H9 (cell line): ENCODE measurements at regions not wholly inside any gene's neighbourhood (a gene's known extent, or its start where the extent isn't known, plus 50 kb on each side); places are given as distances from the start of the nearest gene placed in this dataset.

ENCODE experiments used
- DNase-seq: peaks from one replicate; pipeline ENCODE4 v3.0.0-alpha.2; 2017
- H2AFZ ChIP-seq: one replicate; pipeline ENCODE4 v1.6.1; 2013; ENCODE audit warnings: mild to moderate bottlenecking, low read length, control low read depth, moderate library complexity
- H2AK5ac ChIP-seq: 2 replicates; pipeline ENCODE4 v1.6.1; 2013; ENCODE audit warnings: low read length, control low read depth, mixed read lengths; ENCODE audit not compliant: insufficient read length
- H2BK120ac ChIP-seq: one replicate; pipeline ENCODE4 v1.6.1; 2013; ENCODE audit warnings: low read depth, mild to moderate bottlenecking, low read length, control low read depth, inconsistent platforms; ENCODE audit not compliant: poor library complexity, severe bottlenecking
- H2BK12ac ChIP-seq: 2 replicates; pipeline ENCODE4 v1.6.1; 2013; ENCODE audit warnings: low read length, control low read depth, mixed read lengths, low read depth; ENCODE audit not compliant: insufficient read length
- H2BK15ac ChIP-seq: 2 replicates; pipeline ENCODE4 v1.6.1; 2013; ENCODE audit warnings: low read depth, low read length, control low read depth
- H2BK20ac ChIP-seq: one replicate; pipeline ENCODE4 v1.6.1; 2013; ENCODE audit warnings: low read depth, mild to moderate bottlenecking, low read length, control low read depth, inconsistent platforms; ENCODE audit not compliant: poor library complexity, severe bottlenecking
- H2BK5ac ChIP-seq: 2 replicates; pipeline ENCODE4 v1.6.1; 2013; ENCODE audit warnings: low read length, control low read depth, mixed read lengths; ENCODE audit not compliant: insufficient read length
- H3K14ac ChIP-seq: 2 replicates; pipeline ENCODE4 v1.6.1; 2013; ENCODE audit warnings: low read length, control low read depth; ENCODE audit not compliant: insufficient read depth
- H3K18ac ChIP-seq: 2 replicates; pipeline ENCODE4 v1.6.1; 2013; ENCODE audit warnings: low read depth, mild to moderate bottlenecking, mixed read lengths, low read length, control low read depth; ENCODE audit not compliant: insufficient read length
- H3K23ac ChIP-seq: 2 replicates; pipeline ENCODE4 v1.6.1; 2013; ENCODE audit warnings: low read length, control low read depth, mixed read lengths, low read depth; ENCODE audit not compliant: insufficient read length
- H3K23me2 ChIP-seq: 2 replicates; pipeline ENCODE4 v1.6.1; 2013; ENCODE audit warnings: low read depth, mild to moderate bottlenecking, mixed read lengths, low read length, control low read depth; ENCODE audit not compliant: insufficient read length, poor library complexity, severe bottlenecking
- H3K27ac ChIP-seq: 2 replicates; pipeline ENCODE4 v1.5.1; 2013; ENCODE audit warnings: low read length, control low read depth, mixed read lengths, low read depth; ENCODE audit not compliant: insufficient read length
- H3K27me3 ChIP-seq: 2 replicates; pipeline ENCODE4 v1.6.1; 2013; ENCODE audit warnings: low read length, control low read depth, inconsistent platforms; ENCODE audit not compliant: insufficient read depth
- H3K4ac ChIP-seq: 2 replicates; pipeline ENCODE4 v1.6.1; 2013; ENCODE audit warnings: low read depth, mild to moderate bottlenecking, control low read depth, inconsistent platforms, low read length, moderate library complexity
- H3K4me1 ChIP-seq: 2 replicates; pipeline ENCODE4 v1.6.1; 2013; ENCODE audit warnings: low read length, control low read depth, inconsistent platforms; ENCODE audit not compliant: insufficient read depth
- H3K4me2 ChIP-seq: 2 replicates; pipeline ENCODE4 v1.6.1; 2013; ENCODE audit warnings: low read length, control low read depth, mixed read lengths; ENCODE audit not compliant: insufficient read length, insufficient read depth
- H3K56ac ChIP-seq: 2 replicates; pipeline ENCODE4 v1.6.1; 2013; ENCODE audit warnings: low read depth, mild to moderate bottlenecking, mixed read lengths, low read length, control low read depth; ENCODE audit not compliant: insufficient read length
- H3K79me1 ChIP-seq: 2 replicates; pipeline ENCODE4 v1.6.1; 2013; ENCODE audit warnings: low read depth, mild to moderate bottlenecking, moderate library complexity, low read length, control low read depth, inconsistent platforms; ENCODE audit not compliant: insufficient read depth, poor library complexity, severe bottlenecking
- H3K79me2 ChIP-seq: 2 replicates; pipeline ENCODE4 v1.6.1; 2013; ENCODE audit warnings: low read length, control low read depth, inconsistent platforms; ENCODE audit not compliant: insufficient read depth
- H3K9ac ChIP-seq: 2 replicates; pipeline ENCODE4 v1.6.1; 2013; ENCODE audit warnings: low read length, control low read depth, mixed read lengths; ENCODE audit not compliant: insufficient read length; ENCODE audit errors: extremely low read depth
- H3K9me3 ChIP-seq: one replicate; pipeline ENCODE4 v1.6.1; 2013; ENCODE audit warnings: low read depth, low read length, inconsistent platforms; ENCODE audit not compliant: control insufficient read depth
- H3T11ph ChIP-seq: one replicate; pipeline ENCODE4 v1.6.1; 2013; ENCODE audit warnings: mild to moderate bottlenecking, low read length, control low read depth, inconsistent platforms
- H4K20me1 ChIP-seq: one replicate; pipeline ENCODE4 v1.6.1; 2013; ENCODE audit not compliant: control insufficient read depth, insufficient read length, insufficient read depth
- H4K5ac ChIP-seq: 2 replicates; pipeline ENCODE4 v1.6.1; 2013; ENCODE audit warnings: low read depth, mild to moderate bottlenecking, mixed read lengths, low read length, control low read depth; ENCODE audit not compliant: insufficient read length
- H4K8ac ChIP-seq: replicated peaks from 2 replicates; pipeline ENCODE4 v1.6.1; 2013; ENCODE audit warnings: low read length, control low read depth, mixed read lengths, low read depth; ENCODE audit not compliant: insufficient read length
- H4K91ac ChIP-seq: 2 replicates; pipeline ENCODE4 v1.6.1; 2013; ENCODE audit warnings: low read depth, mild to moderate bottlenecking, moderate library complexity, mixed read lengths, low read length, control low read depth; ENCODE audit not compliant: insufficient read length
- H3K27ac Mint-ChIP-seq, 3 experiments: 2 replicates in 2 of 3; 3 replicates in 1 of 3; pipeline ENCODE4 v1.8.0; 2020 to 2021; ENCODE audit warnings: mixed read lengths in 3 of 3, mild to moderate bottlenecking in 1 of 3, moderate library complexity in 1 of 3
- H3K27me3 Mint-ChIP-seq: 2 replicates; pipeline ENCODE4 v1.8.0; 2021; ENCODE audit warnings: low read depth, mild to moderate bottlenecking, moderate library complexity, mixed read lengths
- H3K36me3 Mint-ChIP-seq, 3 experiments: 2 replicates in 2 of 3; 3 replicates in 1 of 3; pipeline ENCODE4 v1.8.0; 2020 to 2021; ENCODE audit warnings: low read depth in 3 of 3, mixed read lengths in 3 of 3; ENCODE audit not compliant: insufficient read depth in 1 of 3
- H3K4me1 Mint-ChIP-seq, 2 experiments: 2 replicates each; pipeline ENCODE4 v1.8.0; 2020; ENCODE audit warnings: mixed read lengths in 2 of 2
- H3K4me3 Mint-ChIP-seq, 2 experiments: 2 replicates in 1 of 2; 3 replicates in 1 of 2; pipeline ENCODE4 v1.8.0; 2020 to 2021; ENCODE audit warnings: mild to moderate bottlenecking in 2 of 2, mixed read lengths in 2 of 2, moderate library complexity in 1 of 2
- H3K9me3 Mint-ChIP-seq, 2 experiments: 2 replicates in 1 of 2; 3 replicates in 1 of 2; pipeline ENCODE4 v1.8.0; 2020; ENCODE audit warnings: mild to moderate bottlenecking in 2 of 2, mixed read lengths in 2 of 2, moderate library complexity in 1 of 2
- CTCF ChIP-seq: fragments of 200-600 bp; sonication (generic); conservative IDR thresholded peaks from 3 replicates; pipeline ENCODE4 v1.8.0; 2021; ENCODE audit warnings: antibody characterized with exemption, mild to moderate bottlenecking
- WGBS: extraction: QIAGEN DNeasy Blood & Tissue Kit; methylation state at CpG from one replicate; pipeline ENCODE4 v1.1.7; 2013; ENCODE audit warnings: missing lambda C conversion rate, low lambda C conversion rate, mixed read lengths; ENCODE audit not compliant: insufficient read length; ENCODE audit errors: extremely low coverage; 5-methylcytosine and 5-hydroxymethylcytosine counted together

DNA sequence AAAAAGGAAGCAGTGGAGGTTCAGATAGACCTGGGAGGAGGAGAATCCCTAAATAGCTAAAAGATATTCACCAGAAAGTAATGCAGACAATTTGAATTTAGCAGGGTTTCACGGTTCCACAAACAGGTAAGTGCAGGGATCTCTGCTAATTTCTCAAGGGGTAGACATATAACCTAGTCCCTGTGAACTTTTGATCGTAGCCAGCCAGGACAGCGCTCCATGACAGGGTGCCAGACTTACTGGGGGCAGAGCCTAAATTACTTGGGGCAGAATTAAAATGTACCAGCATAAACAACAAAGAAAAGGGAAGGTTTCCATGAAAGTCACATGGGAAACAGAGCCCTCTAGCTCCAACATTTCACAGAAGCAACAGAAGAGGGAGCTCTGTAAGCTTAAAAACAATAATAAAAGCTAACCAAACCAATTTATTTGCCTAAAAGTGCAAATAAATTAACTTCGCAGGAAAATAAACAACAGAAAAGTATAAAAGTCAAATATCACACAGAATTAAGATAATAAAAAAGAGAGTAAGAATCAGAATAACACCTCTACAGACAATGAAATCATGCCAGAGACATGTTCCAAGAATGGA, 198.3 kb downstream of the DUSP10 start:
- Histone ChIP-seq H3K14ac (no peak overlapping the region), H3K27ac (no peak overlapping the region), H4K5ac (no peak overlapping the region), H2BK12ac (no peak overlapping the region), H3T11ph (no peak overlapping the region), H3K79me2 (no peaks in the 10 kb centered on the region), H4K20me1 (no peaks in the 10 kb centered on the region), H2BK5ac (no peak overlapping the region), H3K4me2 (no peak overlapping the region), H3K9me3 (no peaks in the 10 kb centered on the region), H2AK5ac (no peak overlapping the region), H3K79me1 (no peaks in the 10 kb centered on the region), H3K23me2 (no peaks in the 10 kb centered on the region), H2BK120ac (no peak overlapping the region), H3K27me3 (no peaks in the 10 kb centered on the region), H3K18ac (no peak overlapping the region), H4K91ac (no peak overlapping the region), H2BK15ac (no peak overlapping the region), H4K8ac (no peak overlapping the region), H2BK20ac (no peak overlapping the region), H3K56ac (no peak overlapping the region), H3K23ac (no peak overlapping the region), H3K4me1 (no peaks in the 10 kb centered on the region), H2AFZ (peak overlapping the region; percentile 99), H3K4ac (no peak overlapping the region), H3K9ac (no peak overlapping the region)
- peaks cover 12% of the 10 kb centered on the region in 2 experiments for H3K4me1 Mint-ChIP-seq
- no peaks in the 10 kb centered on the region for H3K27me3 Mint-ChIP-seq
- TF ChIP-seq CTCF: peak; percentile 72
- H3K4me3 Mint-ChIP-seq: no peak overlapping the region; a peak in 1 of 5 replicates
- peak overlapping the region; percentile 6 to 89 (median 37); a peak in 6 of 7 replicates for H3K27ac Mint-ChIP-seq
- WGBS: no CpG with 5 or more reads among the region's 4 CpGs
- H3K9me3 Mint-ChIP-seq: no peaks in the 10 kb centered on the region
- no peak for DNase-seq
- H3K36me3 Mint-ChIP-seq: no peaks in the 10 kb centered on the region
